ENCODE measurements at regions not wholly inside any gene's neighbourhood (a gene's known extent, or its start where the extent isn't known, plus 50 kb on each side); places are given as distances from the start of the nearest gene placed in this dataset.

GRCh38 chr2:107364361-107364950 is 462.2 kb upstream of the RGPD4 start:
- TF ChIP-seq ELF4 (CRISPR knock-in tag; IDR thresholded peaks at IDR 0.05; ENCODE audit: low read depth) (no peak), CTCF (IDR thresholded peaks at IDR 0.05) (no peak), CBFB (CRISPR knock-in tag; IDR thresholded peaks at IDR 0.05; ENCODE audit: low read depth) (no peak)
